SK-N-MC (cell line): ENCODE measurements at regions not wholly inside any gene's neighbourhood (a gene's known extent, or its start where the extent isn't known, plus 50 kb on each side); places are given as distances from the start of the nearest gene placed in this dataset.

ENCODE experiments used
- DNase-seq: peaks from one replicate; pipeline ENCODE4 v3.0.0-alpha.2; 2011; ENCODE audit warnings: low read depth, low spot score
- H3K27ac ChIP-seq: fragments of 200-600 bp; sonication (generic); 2 replicates; pipeline ENCODE4 v1.5.1; 2016; ENCODE audit warnings: mixed run types
- H3K36me3 ChIP-seq: fragments of 200-600 bp; sonication (generic); 2 replicates; pipeline ENCODE4 v1.6.1; 2017; ENCODE audit warnings: antibody characterized with exemption, low read length, mixed read lengths; ENCODE audit not compliant: insufficient read depth
- H3K4me3 ChIP-seq: fragments of 200-600 bp; sonication (generic); 2 replicates; pipeline ENCODE4 v1.5.1; 2016
- H3K9ac ChIP-seq: fragments of 200-600 bp; sonication (generic); 2 replicates; pipeline ENCODE4 v1.8.0; 2017; ENCODE audit warnings: mixed run types, mixed read lengths; ENCODE audit not compliant: insufficient read length
- H3K9me3 ChIP-seq: fragments of 200-600 bp; sonication (generic); 2 replicates; pipeline ENCODE4 v1.6.1; 2017; ENCODE audit warnings: low read depth, mild to moderate bottlenecking, antibody characterized with exemption, low read length, moderate library complexity, mixed read lengths
- EZH2 ChIP-seq: fragments of 200-600 bp; sonication (generic); IDR thresholded peaks from one replicate; pipeline ENCODE4 v1.6.1; 2017; ENCODE audit warnings: antibody characterized with exemption
- FOXP2 ChIP-seq: optimal IDR thresholded peaks from 2 replicates; pipeline ENCODE3; 2011; ENCODE audit warnings: mild to moderate bottlenecking, moderate library complexity; ENCODE audit not compliant: insufficient read depth; ENCODE audit errors: extremely low read length, control extremely low read depth
- POLR2AphosphoS5 ChIP-seq: IDR thresholded peaks from 2 replicates; pipeline ENCODE4 v1.6.1; 2012; ENCODE audit warnings: mild to moderate bottlenecking, low read depth, low read length, borderline replicate concordance

DNA sequence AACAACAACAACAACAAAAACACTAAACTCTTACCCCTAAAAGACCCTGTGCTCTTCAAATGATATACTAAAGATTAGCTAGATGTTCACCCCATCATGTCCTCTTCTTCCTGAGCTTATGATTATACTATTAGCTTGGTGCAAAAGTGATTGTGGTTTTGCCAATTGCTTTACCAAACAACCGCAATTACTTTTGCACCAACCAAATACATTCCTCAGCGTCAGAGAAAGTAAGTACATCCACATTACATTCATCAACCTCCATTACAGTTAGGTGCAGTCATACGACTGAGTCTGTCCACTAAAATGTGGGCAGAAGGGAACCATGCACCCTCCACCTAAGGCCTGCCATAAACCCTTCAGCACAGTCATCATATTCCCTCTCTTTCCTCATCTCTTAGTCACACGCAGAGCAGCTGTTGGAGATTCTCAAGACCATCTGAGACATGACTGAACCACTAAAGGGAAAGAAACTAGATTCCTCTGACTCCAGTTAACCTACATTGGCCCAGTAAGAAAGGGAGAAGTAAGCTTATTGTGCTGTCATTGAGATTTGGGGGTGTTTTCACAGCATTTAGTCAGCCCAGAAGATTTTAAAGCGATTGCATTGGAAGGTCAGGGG, 181.6 kb upstream of the TLE4 start:
- TF ChIP-seq FOXP2 (no peak), POLR2AphosphoS5 (no peak), EZH2 (no peak)
- H3K4me3 ChIP-seq, result no peak overlapping the region
- H3K27ac ChIP-seq, result no peak overlapping the region

DNA sequence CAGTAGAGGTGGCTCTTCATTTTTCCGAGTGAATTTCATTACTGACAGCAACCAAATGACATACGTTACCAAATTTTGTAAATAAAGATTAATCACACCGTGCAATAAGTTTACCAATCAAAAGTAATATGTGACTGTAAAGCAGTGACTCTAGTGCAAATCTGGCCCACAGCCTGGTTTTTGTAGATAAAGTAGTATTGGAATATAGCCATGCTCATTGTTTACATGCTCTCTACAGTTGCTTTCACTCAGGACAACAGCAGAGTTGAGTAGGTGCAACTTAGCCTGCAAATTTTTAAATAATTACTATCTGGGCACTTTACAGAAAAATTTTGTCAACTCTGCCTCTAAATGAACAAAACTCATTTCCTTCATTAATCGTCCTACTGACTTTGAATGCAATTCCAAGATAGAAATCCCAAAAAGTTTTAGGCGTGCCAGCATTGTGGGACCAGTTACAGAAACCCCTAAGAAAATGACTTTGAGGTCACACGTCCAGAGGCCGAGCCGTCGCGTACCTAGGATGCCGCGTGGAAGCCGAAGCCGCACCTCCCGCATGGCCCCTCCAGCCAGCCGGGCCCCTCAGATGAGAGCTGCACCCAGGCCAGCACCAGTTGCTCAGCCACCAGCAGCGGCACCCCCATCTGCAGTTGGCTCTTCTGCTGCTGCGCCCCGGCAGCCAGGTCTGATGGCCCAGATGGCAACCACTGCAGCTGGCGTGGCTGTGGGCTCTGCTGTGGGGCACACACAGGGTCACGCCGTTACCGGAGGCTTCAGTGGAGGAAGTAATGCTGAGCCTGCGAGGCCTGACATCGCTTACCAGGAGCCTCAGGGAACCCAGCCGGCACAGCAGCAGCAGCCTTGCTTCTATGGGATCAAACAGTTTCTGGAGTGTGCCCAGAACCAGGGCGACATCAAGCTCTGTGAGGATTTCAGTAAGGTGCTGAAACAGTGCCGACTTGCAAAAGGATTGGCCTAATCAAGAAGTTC, 180.7 kb upstream of the TLE4 start:
- TF ChIP-seq EZH2 (no peak), POLR2AphosphoS5 (no peak), FOXP2 (no peak)
- Histone ChIP-seq H3K27ac (no peak overlapping the region), H3K4me3 (no peak overlapping the region), H3K36me3 (no peaks in the 10 kb centered on the region), H3K9me3 (no peaks in the 10 kb centered on the region), H3K9ac (no peak overlapping the region)
- DNase-seq, result no peak

More for the DNA sequence above, 181.6 kb upstream of the TLE4 start:
- H3K9ac ChIP-seq, result no peak overlapping the region
- no peaks in the 10 kb centered on the region for H3K36me3 ChIP-seq
- no peaks in the 10 kb centered on the region for H3K9me3 ChIP-seq
- no peak for DNase-seq

DNA sequence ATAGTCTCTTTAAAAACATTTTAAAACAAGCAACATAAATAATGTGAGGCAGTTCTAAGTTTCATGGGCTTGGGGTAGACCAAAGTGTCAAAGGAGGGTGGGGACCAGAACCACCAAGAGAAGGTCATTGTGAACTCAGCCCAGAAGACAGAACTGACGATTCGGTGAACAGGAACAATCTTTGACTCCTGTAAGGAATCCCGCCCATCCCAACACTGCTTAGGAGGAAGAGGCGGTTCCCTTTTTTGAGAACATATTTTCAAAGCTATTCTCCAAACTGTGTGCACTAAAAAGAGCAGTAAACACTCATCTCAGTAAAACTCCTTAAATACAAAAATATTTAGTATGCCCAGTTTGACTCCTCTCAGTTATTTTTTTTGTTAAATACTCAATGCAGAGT, 176.5 kb upstream of the TLE4 start:
- no peaks in the 10 kb centered on the region for H3K9me3 ChIP-seq
- no peak overlapping the region for H3K9ac ChIP-seq
- no peak overlapping the region for H3K27ac ChIP-seq
- no peak overlapping the region for H3K4me3 ChIP-seq
- no peak for TF ChIP-seq EZH2
- TF ChIP-seq FOXP2, result no peak
- no peak for TF ChIP-seq POLR2AphosphoS5
- H3K36me3 ChIP-seq, result no peaks in the 10 kb centered on the region
- DNase-seq, result no peak

DNA sequence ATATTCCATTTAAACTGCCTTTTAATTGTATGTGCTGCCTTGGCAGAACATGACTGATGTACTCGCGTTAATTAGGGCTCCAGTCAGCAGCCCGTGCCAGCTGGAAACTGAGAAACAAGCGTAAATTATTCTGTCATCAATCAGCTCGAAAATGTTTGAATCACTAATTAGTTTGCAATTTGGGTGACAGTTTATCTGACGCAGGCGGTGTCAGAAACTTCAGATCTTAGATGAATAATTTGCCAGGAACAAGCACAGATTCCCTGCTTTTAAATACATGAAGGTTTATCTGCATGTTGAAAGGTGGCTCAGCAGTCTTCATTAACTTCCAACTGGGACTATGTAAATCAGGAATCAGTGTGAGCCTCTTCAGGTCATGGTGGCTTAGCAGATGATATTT, 176.0 kb upstream of the TLE4 start:
- H3K9ac ChIP-seq, result no peak overlapping the region
- no peak for DNase-seq

DNA sequence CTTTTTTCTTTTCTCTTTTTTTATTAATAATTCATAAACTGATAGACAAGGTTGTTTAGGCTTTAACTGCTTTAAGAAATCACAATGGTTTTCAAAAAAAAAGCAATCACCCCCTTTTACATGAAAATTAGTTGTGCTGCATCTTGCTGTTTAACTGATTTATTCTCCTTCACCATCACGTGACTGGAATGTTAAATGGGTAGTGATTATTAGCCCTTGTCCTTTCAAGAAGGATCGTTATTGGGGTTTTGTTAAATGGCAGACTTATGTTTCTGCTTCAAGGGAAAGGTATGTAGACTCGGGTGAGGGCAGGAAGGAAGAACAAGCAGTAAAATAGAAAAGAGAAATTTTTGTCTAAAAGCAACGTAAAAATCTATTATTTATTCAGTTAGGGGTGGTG, 175.6 kb upstream of the TLE4 start:
- H3K27ac ChIP-seq, result no peak overlapping the region
- no peak for DNase-seq
- no peaks in the 10 kb centered on the region for H3K36me3 ChIP-seq
- H3K4me3 ChIP-seq, result no peak overlapping the region
- no peak overlapping the region for H3K9ac ChIP-seq
- no peaks in the 10 kb centered on the region for H3K9me3 ChIP-seq
- TF ChIP-seq EZH2 (no peak), FOXP2 (no peak), POLR2AphosphoS5 (no peak)

More for the DNA sequence above, 176.0 kb upstream of the TLE4 start:
- Histone ChIP-seq H3K4me3 (no peak overlapping the region), H3K27ac (no peak overlapping the region), H3K9me3 (no peaks in the 10 kb centered on the region), H3K36me3 (no peaks in the 10 kb centered on the region)
- TF ChIP-seq FOXP2 (no peak), EZH2 (no peak), POLR2AphosphoS5 (no peak)

DNA sequence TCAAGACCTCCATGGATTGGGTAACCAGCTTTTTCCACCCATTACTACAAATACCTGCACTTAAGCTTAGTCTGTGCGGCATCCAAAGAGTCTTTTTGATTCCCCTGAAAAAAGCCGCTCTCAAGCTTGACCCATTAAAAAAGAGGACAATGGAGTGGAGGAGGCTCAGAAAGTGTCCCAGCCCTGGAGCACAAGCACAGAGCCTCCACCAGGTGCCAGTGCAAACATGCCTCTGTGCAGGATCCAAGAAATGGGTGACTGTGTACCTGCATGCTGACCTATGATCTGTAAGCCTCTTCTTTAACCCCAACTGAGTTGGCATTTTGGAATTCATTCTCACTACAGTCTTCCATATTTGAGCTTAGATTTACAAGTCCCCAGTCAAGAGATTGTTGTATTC, 168.3 kb upstream of the TLE4 start:
- H3K4me3 ChIP-seq, result no peak overlapping the region

DNA sequence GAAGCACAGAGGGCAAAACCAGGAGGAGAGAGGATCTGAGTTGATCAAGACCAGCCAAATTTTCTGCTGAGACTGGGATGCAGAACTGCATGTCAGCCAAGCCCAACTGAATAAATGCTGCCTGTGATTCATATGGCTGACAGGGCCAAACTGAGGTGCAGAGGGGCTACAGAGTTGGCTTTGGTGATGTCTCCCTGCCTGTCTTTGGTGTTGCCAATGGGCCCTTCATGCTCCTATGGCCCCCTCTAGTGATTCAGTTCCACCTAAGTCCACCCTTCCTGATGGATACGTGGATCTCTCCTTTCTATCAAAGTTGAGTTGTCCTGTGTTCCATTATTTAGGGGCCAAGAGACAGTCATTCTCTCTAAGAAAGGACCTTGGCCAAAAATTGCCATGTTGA, 163.6 kb upstream of the TLE4 start:
- no peak overlapping the region for H3K4me3 ChIP-seq
- no peak for DNase-seq
- no peaks in the 10 kb centered on the region for H3K9me3 ChIP-seq
- TF ChIP-seq EZH2 (no peak), FOXP2 (no peak), POLR2AphosphoS5 (no peak)
- H3K36me3 ChIP-seq, result no peaks in the 10 kb centered on the region
- no peak overlapping the region for H3K9ac ChIP-seq
- H3K27ac ChIP-seq, result no peak overlapping the region

More for the DNA sequence above, 168.3 kb upstream of the TLE4 start:
- Histone ChIP-seq H3K9me3 (no peaks in the 10 kb centered on the region), H3K27ac (no peak overlapping the region), H3K36me3 (no peaks in the 10 kb centered on the region), H3K9ac (no peak overlapping the region)
- no peak for DNase-seq
- no peak for TF ChIP-seq EZH2
- no peak for TF ChIP-seq FOXP2
- no peak for TF ChIP-seq POLR2AphosphoS5

DNA sequence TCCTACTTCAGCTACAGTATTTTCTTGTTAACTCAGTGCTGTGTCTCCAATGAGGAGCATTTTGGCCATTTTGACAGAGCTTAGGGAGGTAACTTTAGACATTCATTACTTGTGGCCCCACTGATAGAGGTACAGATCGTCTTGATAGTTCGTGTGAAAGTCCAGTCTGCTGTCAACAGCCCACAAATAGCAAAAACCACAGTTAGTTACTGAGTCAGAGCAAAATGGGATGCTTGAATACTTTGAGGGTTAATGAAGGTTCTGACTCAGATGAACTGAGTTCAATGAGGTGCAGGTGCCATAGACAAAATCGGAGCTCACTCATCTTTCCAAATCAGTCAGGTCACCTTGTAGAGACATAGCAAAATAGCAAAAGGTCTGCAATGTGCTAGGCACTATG, 163.1 kb upstream of the TLE4 start:
- Histone ChIP-seq H3K27ac (no peak overlapping the region), H3K9me3 (no peaks in the 10 kb centered on the region), H3K4me3 (no peak overlapping the region), H3K9ac (no peak overlapping the region), H3K36me3 (no peaks in the 10 kb centered on the region)
- TF ChIP-seq EZH2, result no peak
- no peak for TF ChIP-seq POLR2AphosphoS5
- no peak for TF ChIP-seq FOXP2
- DNase-seq, result no peak
